Uterus (tissue), 2 donors: ENCODE measurements at regions not wholly inside any gene's neighbourhood (a gene's known extent, or its start where the extent isn't known, plus 50 kb on each side); places are given as distances from the start of the nearest gene placed in this dataset.

Experiments used
- POLR2A ChIP-seq, 2 donors: fragments of 450-650 bp; IDR thresholded peaks; one replicate each; pipeline ENCODE4 v1.6.1; 2016; ENCODE audit warnings: antibody characterized with exemption in 2 of 2, mild to moderate bottlenecking in 1 of 2, moderate library complexity in 1 of 2
- TF ChIP-seq, protein P1 (sequence below), 4 experiments: fragments of 200-600 bp in 2 of 4; fragments of 450-650 bp in 2 of 4; sonication (generic) in 2 of 4; IDR thresholded peaks; one replicate each; pipeline ENCODE4 v1.5.1; 2016 to 2019; ENCODE audit warnings: antibody characterized with exemption in 4 of 4, mild to moderate bottlenecking in 2 of 4, moderate library complexity in 1 of 4

DNA sequence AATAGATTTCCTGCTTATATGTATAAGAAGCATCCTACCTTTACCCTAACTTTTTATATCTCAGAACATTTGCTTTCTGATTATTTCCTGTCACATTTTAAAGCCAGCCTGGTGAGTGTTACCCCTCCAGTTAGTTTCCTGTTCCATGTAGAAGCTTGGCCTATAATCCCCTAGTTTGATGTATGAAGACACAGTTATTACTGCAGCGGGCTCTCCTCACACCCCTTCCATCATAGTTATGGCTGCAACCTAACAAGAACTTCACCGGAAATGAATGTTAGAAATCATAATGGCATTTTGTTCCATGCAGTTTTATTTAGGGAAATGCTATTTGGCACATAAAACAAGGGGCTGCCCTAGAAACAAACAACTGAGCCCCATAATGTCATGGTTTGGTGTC is 400.2 kb upstream of the SETBP1 start:
- TF ChIP-seq, protein P1, sequence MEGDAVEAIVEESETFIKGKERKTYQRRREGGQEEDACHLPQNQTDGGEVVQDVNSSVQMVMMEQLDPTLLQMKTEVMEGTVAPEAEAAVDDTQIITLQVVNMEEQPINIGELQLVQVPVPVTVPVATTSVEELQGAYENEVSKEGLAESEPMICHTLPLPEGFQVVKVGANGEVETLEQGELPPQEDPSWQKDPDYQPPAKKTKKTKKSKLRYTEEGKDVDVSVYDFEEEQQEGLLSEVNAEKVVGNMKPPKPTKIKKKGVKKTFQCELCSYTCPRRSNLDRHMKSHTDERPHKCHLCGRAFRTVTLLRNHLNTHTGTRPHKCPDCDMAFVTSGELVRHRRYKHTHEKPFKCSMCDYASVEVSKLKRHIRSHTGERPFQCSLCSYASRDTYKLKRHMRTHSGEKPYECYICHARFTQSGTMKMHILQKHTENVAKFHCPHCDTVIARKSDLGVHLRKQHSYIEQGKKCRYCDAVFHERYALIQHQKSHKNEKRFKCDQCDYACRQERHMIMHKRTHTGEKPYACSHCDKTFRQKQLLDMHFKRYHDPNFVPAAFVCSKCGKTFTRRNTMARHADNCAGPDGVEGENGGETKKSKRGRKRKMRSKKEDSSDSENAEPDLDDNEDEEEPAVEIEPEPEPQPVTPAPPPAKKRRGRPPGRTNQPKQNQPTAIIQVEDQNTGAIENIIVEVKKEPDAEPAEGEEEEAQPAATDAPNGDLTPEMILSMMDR (IDR thresholded peaks at IDR 0.05) = no peak
- TF ChIP-seq POLR2A (IDR thresholded peaks at IDR 0.05) = no peak
